ENCODE measurements at regions not wholly inside any gene's neighbourhood (a gene's known extent, or its start where the extent isn't known, plus 50 kb on each side); places are given as distances from the start of the nearest gene placed in this dataset.

GRCh38 chr10:88086187-88086960, 222.9 kb downstream of the PTEN start:
- no peak for DNase-seq

DNA sequence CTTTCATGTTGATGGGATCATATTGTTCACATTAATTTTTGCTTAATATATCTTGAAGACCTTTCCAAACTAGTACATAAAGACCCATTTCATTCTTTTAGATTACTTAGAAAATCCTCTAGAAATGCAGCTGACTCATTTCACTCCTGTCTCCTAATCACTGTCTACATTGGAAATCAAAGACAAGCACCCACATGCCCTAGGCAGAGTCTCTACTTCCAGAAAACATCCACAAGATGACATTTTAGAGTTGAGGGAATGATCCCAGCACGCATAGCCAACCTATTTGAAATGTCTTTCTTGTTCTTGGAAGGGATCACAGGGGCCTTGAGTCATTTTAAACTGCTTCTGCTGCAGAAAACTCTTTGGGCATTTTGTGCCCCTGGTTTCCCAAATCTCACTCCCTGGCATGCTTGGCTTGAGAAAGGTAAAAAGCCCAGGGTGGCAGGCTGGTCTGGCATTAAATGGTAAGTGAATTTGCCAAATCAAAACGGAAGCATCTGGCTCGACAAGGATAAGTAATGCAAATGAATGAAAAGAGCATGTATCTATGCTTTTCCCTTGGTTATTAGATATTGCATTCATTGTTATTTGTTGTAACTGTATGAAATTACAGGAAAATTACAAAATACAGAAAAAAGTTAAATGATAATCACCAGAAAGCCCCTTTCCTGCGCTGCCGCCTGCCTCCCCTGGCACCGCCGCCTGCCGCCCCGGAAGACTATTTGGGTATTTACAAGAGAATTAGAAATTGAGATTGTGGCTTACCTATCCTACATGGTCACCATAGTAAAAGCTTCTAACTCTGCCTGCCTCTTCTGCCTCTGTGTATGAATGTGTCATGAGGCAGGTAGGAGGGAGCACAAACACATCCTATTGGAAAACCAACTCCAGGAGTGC, 225.3 kb downstream of the PTEN start:
- no peak for DNase-seq

- DNase-seq, result no peak
Observed at GRCh38 chr10:88089498-88089897, 226.1 kb downstream of the PTEN start.

GRCh38 chr10:88090568-88091214, 227.3 kb downstream of the PTEN start:
- DNase-seq, result no peak

DNA sequence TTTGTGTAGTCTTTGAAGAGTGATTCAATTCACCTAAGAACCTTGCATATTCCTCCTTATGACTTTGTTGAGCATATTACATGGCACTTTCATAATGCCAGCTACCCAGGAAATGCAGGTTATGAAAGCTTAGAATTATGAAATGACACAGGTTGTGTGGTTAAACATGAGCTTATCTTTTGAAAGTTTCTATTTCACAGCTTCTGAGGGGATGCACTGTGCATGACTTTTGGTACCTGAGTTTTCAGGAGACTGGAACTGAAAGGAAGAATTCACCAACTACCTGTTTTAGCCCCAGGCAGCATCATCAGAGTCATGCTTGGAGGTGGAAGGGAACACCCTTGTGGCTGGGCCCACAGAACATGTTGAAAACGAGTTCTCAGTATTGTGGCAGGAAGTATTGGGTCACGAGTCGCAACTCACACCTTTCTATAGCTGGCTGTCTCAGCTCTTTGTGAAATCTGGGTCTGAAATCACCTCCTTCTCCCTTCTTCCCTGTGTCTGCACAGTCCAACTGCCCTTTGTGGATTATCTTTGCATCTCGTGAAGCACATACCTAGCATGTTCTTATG, 228.2 kb downstream of the PTEN start:
- DNase-seq, result no peak

DNA sequence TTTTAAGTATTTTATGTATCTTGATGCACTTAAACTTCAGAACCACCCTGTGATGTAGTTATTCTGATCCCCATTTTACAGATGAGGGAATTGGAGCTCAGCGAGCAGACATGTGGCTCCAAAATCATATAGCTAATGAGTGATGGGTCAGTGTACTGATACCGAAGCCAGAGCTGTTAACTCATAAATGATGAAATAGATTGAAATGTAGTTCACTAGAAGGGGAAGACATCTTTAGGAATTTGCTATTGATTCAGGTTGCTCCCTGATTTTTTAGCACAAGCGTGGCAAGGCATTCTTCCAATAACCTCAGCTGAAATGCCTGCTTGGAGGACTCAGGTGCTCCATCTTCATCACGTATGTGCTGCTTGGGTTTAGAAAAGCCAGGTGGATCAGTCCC, 228.8 kb downstream of the PTEN start:
- no peak for DNase-seq

DNA sequence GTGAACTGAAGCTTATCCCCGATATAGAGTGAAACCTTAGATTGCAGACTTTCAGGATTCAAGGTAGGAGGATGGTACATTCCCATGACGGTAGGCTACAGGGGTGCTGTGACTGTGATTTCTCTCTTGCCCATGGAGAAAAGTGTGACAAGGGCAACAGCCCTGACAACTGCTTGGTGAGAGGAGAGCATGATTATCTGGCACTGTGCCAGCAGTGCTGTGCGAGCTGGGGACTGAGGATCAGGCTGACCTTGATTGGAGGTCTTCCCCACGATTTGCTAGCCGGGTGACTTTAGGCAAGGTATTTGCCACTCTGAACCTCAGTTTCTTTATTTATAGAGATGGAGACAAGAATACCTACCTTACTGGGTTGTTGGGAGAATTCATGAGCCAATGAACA, 229.5 kb downstream of the PTEN start:
- no peak for DNase-seq

GRCh38 chr10:88094795-88095194, 231.4 kb downstream of the PTEN start:
- no peak for DNase-seq

GRCh38 chr10:88095223-88095721, 231.8 kb downstream of the PTEN start:
- no peak for DNase-seq

GRCh38 chr10:88095778-88096431, 232.5 kb downstream of the PTEN start:
- no peak for DNase-seq

GRCh38 chr10:88097092-88097516, 233.7 kb downstream of the PTEN start:
- DNase-seq, result no peak

DNA sequence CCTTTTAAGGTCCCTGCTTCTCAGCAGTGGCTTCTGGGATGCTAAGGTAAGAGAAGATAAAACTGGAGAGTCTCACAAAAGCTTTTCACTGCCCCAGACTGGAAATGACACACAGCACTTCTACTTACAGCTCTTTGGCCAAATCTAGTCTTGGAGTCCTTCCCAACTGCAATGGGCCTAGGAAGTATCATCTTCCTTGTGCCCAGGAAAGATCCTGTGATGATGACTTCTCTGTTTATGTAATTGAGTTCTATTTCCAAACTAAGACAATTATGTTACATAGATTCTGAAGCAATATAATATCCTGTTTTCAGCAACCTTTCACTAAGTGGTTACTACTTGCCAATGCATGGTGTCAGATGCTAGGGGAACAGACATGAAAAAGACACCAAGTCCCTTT, 234.1 kb downstream of the PTEN start:
- no peak for DNase-seq

- no peak for DNase-seq
Observed at GRCh38 chr10:88100281-88100680, 236.9 kb downstream of the PTEN start.

DNA sequence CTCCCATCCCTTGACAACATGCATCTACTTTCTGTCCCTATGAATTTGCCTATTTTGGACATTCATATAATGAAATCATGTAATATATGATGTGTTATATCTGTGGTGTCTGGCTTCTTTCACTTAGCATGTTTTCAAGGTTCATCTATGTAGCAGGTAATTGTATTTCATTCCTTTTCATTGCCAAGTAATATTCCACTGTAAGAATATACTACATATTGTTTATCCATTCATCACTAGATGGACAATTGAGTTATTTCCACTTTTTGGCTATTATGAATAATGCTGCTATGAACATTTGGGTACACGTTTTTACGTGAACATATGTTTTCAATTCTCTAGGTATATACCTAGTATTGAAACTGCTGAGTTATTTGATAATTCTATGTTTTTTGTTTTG, 238.2 kb downstream of the PTEN start:
- DNase-seq, result no peak

- no peak for DNase-seq
Observed at GRCh38 chr10:88103576-88103975, 240.2 kb downstream of the PTEN start.

- DNase-seq, result no peak
Observed at GRCh38 chr10:88104223-88104622, 240.8 kb downstream of the PTEN start.

DNA sequence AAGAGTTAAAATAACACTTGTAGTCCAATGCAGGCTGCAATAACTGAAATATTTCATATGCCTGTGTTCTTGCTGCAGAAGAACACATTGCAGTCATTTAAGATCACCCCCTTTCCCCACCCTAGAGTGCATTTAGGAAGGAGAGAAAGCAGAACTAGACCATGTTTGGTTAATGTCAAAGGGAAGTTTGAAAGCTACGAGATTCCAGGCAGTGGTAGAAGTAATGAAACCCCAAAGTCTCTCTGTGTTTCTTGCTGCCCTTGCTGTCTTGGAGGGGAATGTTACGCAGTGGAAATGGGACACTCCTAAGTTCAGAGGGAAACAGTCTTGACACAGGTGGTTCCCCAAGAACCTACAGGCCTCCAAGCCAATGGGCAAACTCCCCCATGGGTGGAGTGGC, 242.9 kb downstream of the PTEN start:
- DNase-seq, result no peak

DNA sequence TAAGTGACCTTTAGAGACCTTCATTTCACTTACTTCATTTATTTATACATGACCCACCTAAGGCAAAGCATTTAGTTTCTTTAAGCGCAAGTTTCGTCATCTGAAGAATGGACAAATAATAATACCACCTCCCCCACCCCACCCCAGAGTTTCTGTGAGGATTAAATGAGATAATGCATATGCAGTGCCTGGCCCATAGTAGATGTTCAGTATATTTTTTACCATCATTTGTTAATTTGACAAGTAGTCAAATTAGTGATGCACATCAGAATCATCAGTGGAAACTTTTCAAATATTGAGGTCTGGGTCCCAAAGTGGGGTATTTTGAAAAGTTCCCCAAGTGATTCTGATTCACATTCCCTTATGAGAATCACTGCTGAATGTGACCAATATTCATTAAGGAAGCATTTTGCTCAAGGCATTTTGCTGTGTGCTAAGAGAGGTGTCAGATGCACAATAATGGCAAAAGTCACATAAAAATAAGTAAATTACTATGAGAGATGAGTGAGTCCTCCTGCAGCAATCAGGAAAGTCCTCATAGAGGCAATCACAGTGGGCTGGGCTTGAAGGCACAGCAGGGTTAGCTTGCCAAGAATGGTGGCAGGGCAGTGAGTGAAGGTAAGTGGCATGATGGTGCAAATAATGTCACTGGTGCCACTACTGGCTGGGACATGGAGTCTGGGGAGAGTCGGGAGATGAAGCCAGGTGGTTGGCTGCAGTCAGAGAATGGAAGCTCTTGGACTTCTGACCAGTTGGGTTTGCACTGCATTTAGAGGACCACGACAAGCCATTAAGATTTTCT, 244.1 kb downstream of the PTEN start:
- DNase-seq, result no peak

GRCh38 chr10:88108115-88108610, 244.7 kb downstream of the PTEN start:
- DNase-seq, result no peak

- no peak for DNase-seq
Observed at GRCh38 chr10:88110355-88110754, 246.9 kb downstream of the PTEN start.

DNA sequence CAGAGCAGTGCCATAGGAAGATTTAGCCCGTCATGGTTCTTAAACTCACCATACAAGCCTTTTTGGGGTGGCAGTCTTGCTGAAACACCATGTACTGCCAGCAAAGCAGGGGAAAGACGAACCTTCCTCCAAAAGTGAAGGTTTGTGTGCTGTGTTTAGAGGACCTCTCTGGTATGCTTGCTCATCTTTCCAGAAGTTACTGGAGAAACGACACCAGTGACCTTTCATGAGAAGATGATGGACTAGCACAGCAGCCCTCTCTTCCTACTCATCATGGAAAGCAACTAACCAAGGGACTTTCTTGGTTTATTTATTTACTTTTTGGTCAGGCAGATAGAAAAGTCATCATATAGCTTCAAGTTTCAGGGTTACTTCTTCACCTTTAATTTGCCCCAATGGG, 247.4 kb downstream of the PTEN start:
- no peak for DNase-seq

All from NCI-H524 treated with DMSO at 0.1 percent for 48 hours (cell line).